H9 (cell line): ENCODE measurements at regions not wholly inside any gene's neighbourhood (a gene's known extent, or its start where the extent isn't known, plus 50 kb on each side); places are given as distances from the start of the nearest gene placed in this dataset.

Source experiments
- DNase-seq: peaks from one replicate; pipeline ENCODE4 v3.0.0-alpha.2; 2017
- H2AFZ ChIP-seq: one replicate; pipeline ENCODE4 v1.6.1; 2013; ENCODE audit warnings: mild to moderate bottlenecking, low read length, control low read depth, moderate library complexity
- H2AK5ac ChIP-seq: 2 replicates; pipeline ENCODE4 v1.6.1; 2013; ENCODE audit warnings: low read length, control low read depth, mixed read lengths; ENCODE audit not compliant: insufficient read length
- H2BK120ac ChIP-seq: one replicate; pipeline ENCODE4 v1.6.1; 2013; ENCODE audit warnings: low read depth, mild to moderate bottlenecking, low read length, control low read depth, inconsistent platforms; ENCODE audit not compliant: poor library complexity, severe bottlenecking
- H2BK12ac ChIP-seq: 2 replicates; pipeline ENCODE4 v1.6.1; 2013; ENCODE audit warnings: low read length, control low read depth, mixed read lengths, low read depth; ENCODE audit not compliant: insufficient read length
- H2BK15ac ChIP-seq: 2 replicates; pipeline ENCODE4 v1.6.1; 2013; ENCODE audit warnings: low read depth, low read length, control low read depth
- H2BK20ac ChIP-seq: one replicate; pipeline ENCODE4 v1.6.1; 2013; ENCODE audit warnings: low read depth, mild to moderate bottlenecking, low read length, control low read depth, inconsistent platforms; ENCODE audit not compliant: poor library complexity, severe bottlenecking
- H2BK5ac ChIP-seq: 2 replicates; pipeline ENCODE4 v1.6.1; 2013; ENCODE audit warnings: low read length, control low read depth, mixed read lengths; ENCODE audit not compliant: insufficient read length
- H3K14ac ChIP-seq: 2 replicates; pipeline ENCODE4 v1.6.1; 2013; ENCODE audit warnings: low read length, control low read depth; ENCODE audit not compliant: insufficient read depth
- H3K18ac ChIP-seq: 2 replicates; pipeline ENCODE4 v1.6.1; 2013; ENCODE audit warnings: low read depth, mild to moderate bottlenecking, mixed read lengths, low read length, control low read depth; ENCODE audit not compliant: insufficient read length
- H3K23ac ChIP-seq: 2 replicates; pipeline ENCODE4 v1.6.1; 2013; ENCODE audit warnings: low read length, control low read depth, mixed read lengths, low read depth; ENCODE audit not compliant: insufficient read length
- H3K23me2 ChIP-seq: 2 replicates; pipeline ENCODE4 v1.6.1; 2013; ENCODE audit warnings: low read depth, mild to moderate bottlenecking, mixed read lengths, low read length, control low read depth; ENCODE audit not compliant: insufficient read length, poor library complexity, severe bottlenecking
- H3K27ac ChIP-seq: 2 replicates; pipeline ENCODE4 v1.5.1; 2013; ENCODE audit warnings: low read length, control low read depth, mixed read lengths, low read depth; ENCODE audit not compliant: insufficient read length
- H3K27me3 ChIP-seq: 2 replicates; pipeline ENCODE4 v1.6.1; 2013; ENCODE audit warnings: low read length, control low read depth, inconsistent platforms; ENCODE audit not compliant: insufficient read depth
- H3K4ac ChIP-seq: 2 replicates; pipeline ENCODE4 v1.6.1; 2013; ENCODE audit warnings: low read depth, mild to moderate bottlenecking, control low read depth, inconsistent platforms, low read length, moderate library complexity
- H3K4me1 ChIP-seq: 2 replicates; pipeline ENCODE4 v1.6.1; 2013; ENCODE audit warnings: low read length, control low read depth, inconsistent platforms; ENCODE audit not compliant: insufficient read depth
- H3K4me2 ChIP-seq: 2 replicates; pipeline ENCODE4 v1.6.1; 2013; ENCODE audit warnings: low read length, control low read depth, mixed read lengths; ENCODE audit not compliant: insufficient read length, insufficient read depth
- H3K56ac ChIP-seq: 2 replicates; pipeline ENCODE4 v1.6.1; 2013; ENCODE audit warnings: low read depth, mild to moderate bottlenecking, mixed read lengths, low read length, control low read depth; ENCODE audit not compliant: insufficient read length
- H3K79me1 ChIP-seq: 2 replicates; pipeline ENCODE4 v1.6.1; 2013; ENCODE audit warnings: low read depth, mild to moderate bottlenecking, moderate library complexity, low read length, control low read depth, inconsistent platforms; ENCODE audit not compliant: insufficient read depth, poor library complexity, severe bottlenecking
- H3K79me2 ChIP-seq: 2 replicates; pipeline ENCODE4 v1.6.1; 2013; ENCODE audit warnings: low read length, control low read depth, inconsistent platforms; ENCODE audit not compliant: insufficient read depth
- H3K9ac ChIP-seq: 2 replicates; pipeline ENCODE4 v1.6.1; 2013; ENCODE audit warnings: low read length, control low read depth, mixed read lengths; ENCODE audit not compliant: insufficient read length; ENCODE audit errors: extremely low read depth
- H3K9me3 ChIP-seq: one replicate; pipeline ENCODE4 v1.6.1; 2013; ENCODE audit warnings: low read depth, low read length, inconsistent platforms; ENCODE audit not compliant: control insufficient read depth
- H3T11ph ChIP-seq: one replicate; pipeline ENCODE4 v1.6.1; 2013; ENCODE audit warnings: mild to moderate bottlenecking, low read length, control low read depth, inconsistent platforms
- H4K20me1 ChIP-seq: one replicate; pipeline ENCODE4 v1.6.1; 2013; ENCODE audit not compliant: control insufficient read depth, insufficient read length, insufficient read depth
- H4K5ac ChIP-seq: 2 replicates; pipeline ENCODE4 v1.6.1; 2013; ENCODE audit warnings: low read depth, mild to moderate bottlenecking, mixed read lengths, low read length, control low read depth; ENCODE audit not compliant: insufficient read length
- H4K8ac ChIP-seq: replicated peaks from 2 replicates; pipeline ENCODE4 v1.6.1; 2013; ENCODE audit warnings: low read length, control low read depth, mixed read lengths, low read depth; ENCODE audit not compliant: insufficient read length
- H4K91ac ChIP-seq: 2 replicates; pipeline ENCODE4 v1.6.1; 2013; ENCODE audit warnings: low read depth, mild to moderate bottlenecking, moderate library complexity, mixed read lengths, low read length, control low read depth; ENCODE audit not compliant: insufficient read length
- H3K27ac Mint-ChIP-seq, 3 experiments: 2 replicates in 2 of 3; 3 replicates in 1 of 3; pipeline ENCODE4 v1.8.0; 2020 to 2021; ENCODE audit warnings: mixed read lengths in 3 of 3, mild to moderate bottlenecking in 1 of 3, moderate library complexity in 1 of 3
- H3K27me3 Mint-ChIP-seq: 2 replicates; pipeline ENCODE4 v1.8.0; 2021; ENCODE audit warnings: low read depth, mild to moderate bottlenecking, moderate library complexity, mixed read lengths
- H3K36me3 Mint-ChIP-seq, 3 experiments: 2 replicates in 2 of 3; 3 replicates in 1 of 3; pipeline ENCODE4 v1.8.0; 2020 to 2021; ENCODE audit warnings: low read depth in 3 of 3, mixed read lengths in 3 of 3; ENCODE audit not compliant: insufficient read depth in 1 of 3
- H3K4me1 Mint-ChIP-seq, 2 experiments: 2 replicates each; pipeline ENCODE4 v1.8.0; 2020; ENCODE audit warnings: mixed read lengths in 2 of 2
- H3K4me3 Mint-ChIP-seq, 2 experiments: 2 replicates in 1 of 2; 3 replicates in 1 of 2; pipeline ENCODE4 v1.8.0; 2020 to 2021; ENCODE audit warnings: mild to moderate bottlenecking in 2 of 2, mixed read lengths in 2 of 2, moderate library complexity in 1 of 2
- H3K9me3 Mint-ChIP-seq, 2 experiments: 2 replicates in 1 of 2; 3 replicates in 1 of 2; pipeline ENCODE4 v1.8.0; 2020; ENCODE audit warnings: mild to moderate bottlenecking in 2 of 2, mixed read lengths in 2 of 2, moderate library complexity in 1 of 2
- CTCF ChIP-seq: fragments of 200-600 bp; sonication (generic); conservative IDR thresholded peaks from 3 replicates; pipeline ENCODE4 v1.8.0; 2021; ENCODE audit warnings: antibody characterized with exemption, mild to moderate bottlenecking
- WGBS: extraction: QIAGEN DNeasy Blood & Tissue Kit; methylation state at CpG from one replicate; pipeline ENCODE4 v1.1.7; 2013; ENCODE audit warnings: missing lambda C conversion rate, low lambda C conversion rate, mixed read lengths; ENCODE audit not compliant: insufficient read length; ENCODE audit errors: extremely low coverage; 5-methylcytosine and 5-hydroxymethylcytosine counted together

- no CpG with 5 or more reads among the region's 7 CpGs for WGBS
- Histone ChIP-seq H2BK20ac (no peak overlapping the region), H2BK15ac (no peak overlapping the region), H3K4me2 (no peak overlapping the region), H3T11ph (no peak overlapping the region), H3K4me1 (no peaks in the 10 kb centered on the region), H3K14ac (no peak overlapping the region), H3K23me2 (no peaks in the 10 kb centered on the region), H3K9ac (no peak overlapping the region), H4K8ac (peak overlapping the region; percentile 82), H2AK5ac (no peak overlapping the region), H3K18ac (no peak overlapping the region), H3K79me1 (no peaks in the 10 kb centered on the region), H2BK120ac (no peak overlapping the region), H3K4ac (no peak overlapping the region), H4K20me1 (no peaks in the 10 kb centered on the region), H2BK5ac (no peak overlapping the region), H2AFZ (no peak overlapping the region), H3K9me3 (no peaks in the 10 kb centered on the region), H2BK12ac (no peak overlapping the region), H3K56ac (no peak overlapping the region), H4K91ac (no peak overlapping the region), H3K79me2 (no peaks in the 10 kb centered on the region), H3K27ac (no peak overlapping the region), H4K5ac (no peak overlapping the region), H3K23ac (no peak overlapping the region), H3K27me3 (no peaks in the 10 kb centered on the region)
- Mint-ChIP-seq H3K4me3 (no peak overlapping the region), H3K36me3 (no peaks in the 10 kb centered on the region), H3K27ac (no peak overlapping the region), H3K27me3 (no peaks in the 10 kb centered on the region), H3K9me3 (no peaks in the 10 kb centered on the region; a peak in 1 of 5 replicates), H3K4me1 (peaks cover 5 to 6% of the 10 kb centered on the region in 2 experiments)
- no peak for TF ChIP-seq CTCF
- DNase-seq: no peak
Observed at GRCh38 chr2:128867936-128868636, 549.4 kb upstream of the HS6ST1 start.
